ENCODE measurements at regions not wholly inside any gene's neighbourhood (a gene's known extent, or its start where the extent isn't known, plus 50 kb on each side); places are given as distances from the start of the nearest gene placed in this dataset.
"Not testable (repeated sequence)": the region's sequence is repeated elsewhere in the genome, so short reads cannot be mapped to it uniquely, and the experiment has no call there.

DNA sequence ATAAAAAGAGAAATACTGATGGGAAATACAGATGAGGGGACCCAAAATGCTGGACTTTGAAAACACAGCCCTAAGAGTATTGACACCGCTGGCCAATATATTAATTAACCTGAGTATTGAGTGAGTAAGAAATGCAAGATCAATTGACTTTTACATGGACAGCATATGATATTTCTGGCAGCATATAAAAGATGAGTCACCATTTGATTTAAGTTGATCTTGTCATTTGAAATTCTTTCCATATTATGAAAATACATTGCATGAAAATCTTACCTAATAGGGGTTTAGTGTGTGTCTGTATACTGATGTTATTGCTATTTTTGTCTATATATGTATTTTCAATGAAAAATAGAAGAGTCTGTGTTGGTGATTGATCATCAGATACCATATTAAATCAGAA lies 619.6 kb downstream of the KCTD12 start:
- DNase-seq: no peak

GRCh38 chr13:76250211-76250610 lies 614.1 kb downstream of the LMO7 start:
- DNase-seq: no peak

DNA sequence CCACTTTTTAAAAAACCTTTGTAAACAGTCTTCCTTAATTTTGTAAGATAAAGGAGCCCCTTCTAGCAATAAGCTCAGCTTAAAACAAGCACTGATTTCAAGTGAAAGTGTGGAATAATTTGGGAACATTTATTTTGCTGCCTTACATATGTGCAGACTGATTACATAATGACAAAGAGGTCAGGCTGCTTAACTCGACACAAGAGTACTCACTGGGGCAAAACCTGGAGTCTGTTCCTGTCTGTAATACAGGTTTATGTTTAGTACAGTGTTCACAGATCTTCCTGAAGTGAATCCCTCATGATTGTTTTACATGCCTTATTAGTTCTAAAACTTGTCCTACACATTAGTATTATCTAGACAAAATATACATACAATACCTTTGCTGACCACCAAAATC lies 609.8 kb downstream of the LMO7 start:
- no peak for DNase-seq

DNA sequence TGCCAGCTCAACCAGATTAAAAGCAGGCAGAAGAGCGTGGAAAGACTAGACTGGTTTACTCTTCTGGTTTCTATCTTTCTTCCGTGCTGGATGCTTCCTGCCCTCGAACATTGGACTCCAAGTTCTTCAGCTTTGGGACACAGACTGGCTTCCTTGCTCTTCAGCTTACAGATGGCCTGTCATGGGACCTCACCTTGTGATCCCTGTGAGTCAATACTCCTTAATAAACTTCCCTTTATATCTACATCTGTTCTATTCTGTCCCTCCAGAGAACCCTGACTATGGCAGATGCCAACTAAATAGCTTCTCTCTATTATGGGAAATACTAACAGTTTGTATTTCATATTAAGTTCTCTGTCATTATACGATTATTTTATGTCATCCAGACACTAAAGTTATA lies 609.1 kb downstream of the LMO7 start:
- DNase-seq: no peak

- DNase-seq: not testable (repeated sequence)
These were observed 607.0 kb downstream of the LMO7 start for GRCh38 chr13:76243120-76243519.

DNA sequence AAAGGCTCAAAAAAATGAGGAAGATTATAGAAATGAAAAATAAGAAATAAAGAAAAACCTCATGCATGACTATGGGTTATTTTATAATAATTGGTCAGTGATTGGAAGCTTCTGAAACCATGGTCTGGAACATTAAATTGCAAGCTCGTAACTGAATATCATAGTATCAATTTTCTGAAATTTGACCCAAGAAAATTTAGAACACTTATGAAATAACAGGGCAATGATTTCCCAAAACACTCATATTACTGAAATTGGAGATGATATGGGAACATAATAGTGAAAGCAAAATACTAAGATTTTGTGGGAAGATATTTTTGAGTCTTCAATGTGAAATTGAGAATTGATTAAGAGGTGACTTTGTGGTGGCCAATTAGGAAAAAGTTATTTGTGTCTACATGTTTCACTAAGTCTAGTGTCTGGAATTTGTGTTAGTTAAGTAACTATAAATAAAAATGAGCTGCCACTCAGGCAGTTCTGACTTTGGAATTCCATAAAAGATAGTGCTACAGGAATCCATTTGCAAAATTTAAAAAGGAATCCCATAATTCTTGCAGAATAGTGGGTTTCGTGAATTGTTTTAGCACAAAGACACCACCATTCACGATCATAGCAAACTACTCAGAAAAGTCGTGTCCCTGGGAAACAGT lies 603.0 kb downstream of the LMO7 start:
- no peak for DNase-seq

- no peak for DNase-seq
These were observed 595.5 kb downstream of the LMO7 start for GRCh38 chr13:76231522-76232167.

- DNase-seq: no peak
These were observed 593.2 kb downstream of the LMO7 start for GRCh38 chr13:76229281-76229680.

DNA sequence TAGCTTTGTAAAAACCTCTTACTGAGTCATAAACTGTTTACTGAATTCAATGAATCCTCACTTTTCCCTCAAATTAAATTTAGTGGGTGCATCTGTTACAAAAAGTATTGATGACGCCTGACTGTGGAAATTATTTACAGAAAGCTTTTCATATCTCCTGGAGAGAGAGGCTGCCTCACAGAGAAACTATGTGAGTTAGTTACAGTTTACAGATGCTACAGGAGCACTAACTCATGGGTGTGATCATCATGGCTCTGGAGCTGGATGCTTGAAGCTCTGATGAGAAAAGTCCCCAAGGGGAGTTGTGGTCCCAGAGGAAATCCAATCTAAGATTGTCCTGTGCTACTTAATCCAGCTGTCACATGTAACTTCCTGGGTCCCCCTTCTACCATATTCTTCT lies 590.8 kb downstream of the LMO7 start:
- no peak for DNase-seq

DNA sequence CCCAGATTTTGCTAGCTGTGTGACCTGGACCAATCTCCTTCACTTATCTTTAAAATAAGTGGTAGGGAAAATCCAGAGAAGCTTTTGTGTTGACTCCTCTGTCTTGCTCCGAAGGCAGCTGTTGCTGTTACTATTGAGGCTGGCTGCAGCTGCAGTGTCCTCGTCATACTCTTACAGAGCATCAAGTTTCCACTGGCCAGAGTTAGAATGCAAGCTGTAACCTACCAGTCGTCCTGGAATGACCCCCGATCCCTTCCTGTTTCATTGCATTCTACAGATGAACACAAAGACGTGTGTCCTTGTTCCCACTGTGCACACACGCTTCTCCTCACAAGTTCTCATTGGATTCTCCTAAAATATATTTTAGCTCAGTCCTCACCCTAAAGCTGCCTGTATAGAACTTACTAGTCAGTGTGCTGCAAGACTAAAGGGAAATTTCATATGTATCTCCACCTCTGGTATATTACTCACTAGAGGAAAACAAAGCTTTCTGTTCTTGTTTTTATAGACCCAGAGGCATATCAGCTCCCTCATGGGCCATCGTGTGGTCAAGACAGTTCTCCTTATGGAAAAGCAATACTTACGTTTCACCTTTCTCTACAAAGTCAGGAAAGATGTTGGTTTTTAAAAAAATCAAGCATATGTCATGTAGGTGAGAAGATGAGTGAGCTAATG lies 589.8 kb downstream of the LMO7 start:
- DNase-seq: no peak

- DNase-seq: no peak
These were observed 587.9 kb downstream of the LMO7 start for GRCh38 chr13:76223999-76224398.

GRCh38 chr13:76223565-76223964 lies 587.4 kb downstream of the LMO7 start:
- no peak for DNase-seq

GRCh38 chr13:76222511-76222910 lies 586.4 kb downstream of the LMO7 start:
- no peak for DNase-seq

- DNase-seq: no peak
These were observed 580.6 kb downstream of the LMO7 start for GRCh38 chr13:76216729-76217128.

DNA sequence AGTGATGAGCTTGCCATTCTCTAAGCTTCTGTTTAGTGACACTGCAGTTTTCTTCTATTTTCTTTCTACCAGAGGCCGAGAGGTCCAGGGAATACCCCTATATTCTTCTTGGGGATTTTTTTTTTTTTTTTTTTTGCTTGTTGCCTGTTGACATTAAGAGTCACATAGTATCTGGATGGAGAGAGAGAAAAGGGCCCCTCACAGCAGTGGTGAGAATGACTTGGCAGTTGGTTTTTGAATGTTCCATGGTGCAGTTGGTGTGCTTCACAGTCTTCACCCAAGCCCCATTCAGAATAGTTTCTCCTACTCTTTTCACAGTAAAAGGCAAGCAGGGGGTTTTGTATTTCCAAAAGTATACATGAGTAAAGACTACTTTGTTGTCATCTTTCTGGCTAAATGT lies 577.9 kb downstream of the LMO7 start:
- no peak for DNase-seq

DNA sequence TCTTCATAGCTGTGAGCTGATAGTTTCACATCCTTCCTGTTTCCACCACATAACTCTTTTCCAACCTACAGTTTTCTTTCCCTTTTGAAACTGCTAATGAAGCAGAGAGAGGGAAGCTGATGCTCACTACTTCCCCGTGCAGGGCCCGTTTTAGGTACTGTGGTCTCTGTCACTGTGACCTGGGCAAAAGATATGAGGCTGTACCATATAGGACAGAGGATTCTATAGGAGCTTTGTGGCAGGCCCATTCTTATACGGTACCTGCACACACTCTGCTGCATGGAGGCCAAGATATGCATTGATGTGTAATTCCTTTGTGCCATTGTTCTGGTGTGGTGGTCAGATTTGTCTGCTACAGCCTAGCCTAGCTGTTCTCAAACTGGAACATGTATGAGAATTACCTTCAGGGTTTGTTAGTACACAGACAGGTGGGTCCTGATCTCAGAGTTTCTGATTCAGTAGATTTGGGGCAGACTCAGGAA lies 577.3 kb downstream of the LMO7 start:
- DNase-seq: no peak

- no peak for DNase-seq
These were observed 574.1 kb downstream of the LMO7 start for GRCh38 chr13:76210262-76210661.

DNA sequence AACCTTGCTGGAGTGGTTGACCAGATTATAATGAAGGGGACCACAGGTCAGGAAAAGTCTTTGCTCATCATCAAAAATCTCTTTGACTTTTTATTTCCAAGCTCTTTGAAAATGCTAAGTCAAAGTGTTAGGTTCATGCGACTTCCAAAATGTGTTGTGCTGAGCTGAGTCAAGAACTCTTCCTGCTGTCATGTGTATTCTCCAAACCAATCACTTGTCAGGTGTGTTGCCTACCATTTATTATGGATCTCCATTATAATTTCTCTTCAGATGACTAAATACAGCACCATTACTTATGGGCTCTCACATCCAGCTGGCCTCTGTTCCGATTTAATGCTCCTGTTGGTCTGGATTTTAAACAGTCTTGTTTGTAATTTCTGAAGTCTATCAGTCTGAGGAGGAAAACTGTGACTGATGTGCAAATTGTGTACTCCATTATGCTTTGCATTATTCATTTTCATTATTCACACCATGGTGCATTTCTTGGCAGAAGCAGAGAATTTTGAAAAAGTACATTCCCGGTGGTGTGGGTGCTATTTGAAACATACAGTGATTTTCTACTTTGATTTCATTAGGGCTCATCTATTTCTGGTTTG lies 562.5 kb downstream of the LMO7 start:
- DNase-seq: no peak

- no peak for DNase-seq
These were observed 553.9 kb downstream of the LMO7 start for GRCh38 chr13:76189882-76190519.

DNA sequence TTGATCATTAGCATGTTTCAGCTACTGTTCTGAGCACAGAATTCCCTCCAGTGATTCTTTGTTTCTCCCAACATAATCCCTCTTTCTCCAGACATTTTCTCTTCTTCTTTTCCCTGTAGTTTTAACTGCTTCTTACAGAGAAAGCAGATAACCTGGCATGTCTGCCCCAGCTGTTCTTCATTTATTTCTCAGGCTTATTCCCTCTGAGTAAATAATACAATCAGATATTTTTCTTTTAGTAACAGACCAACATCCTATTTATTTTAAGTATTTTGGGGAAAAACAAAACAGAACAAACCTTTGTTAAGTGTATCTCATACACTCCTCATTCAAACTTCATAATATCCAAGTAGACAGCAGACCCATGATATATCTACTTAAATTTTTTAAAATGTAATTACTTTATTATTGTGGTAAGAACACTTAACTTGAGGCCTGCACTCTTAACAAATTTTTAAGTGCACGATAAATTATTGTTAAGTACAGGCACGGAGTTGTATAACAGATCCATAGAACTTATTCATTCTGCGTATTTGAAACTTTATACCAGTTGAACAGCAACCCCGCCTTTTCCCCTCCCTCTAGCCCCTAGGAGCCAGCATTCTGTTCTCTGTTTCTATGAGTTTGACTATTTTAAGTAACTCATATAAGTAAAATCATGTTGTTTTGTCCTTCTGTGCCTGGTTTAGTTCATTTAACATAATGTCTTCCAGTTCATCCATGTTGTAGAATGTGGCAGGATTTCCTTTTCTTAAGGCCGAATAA lies 540.0 kb downstream of the LMO7 start:
- DNase-seq: no peak

DNA sequence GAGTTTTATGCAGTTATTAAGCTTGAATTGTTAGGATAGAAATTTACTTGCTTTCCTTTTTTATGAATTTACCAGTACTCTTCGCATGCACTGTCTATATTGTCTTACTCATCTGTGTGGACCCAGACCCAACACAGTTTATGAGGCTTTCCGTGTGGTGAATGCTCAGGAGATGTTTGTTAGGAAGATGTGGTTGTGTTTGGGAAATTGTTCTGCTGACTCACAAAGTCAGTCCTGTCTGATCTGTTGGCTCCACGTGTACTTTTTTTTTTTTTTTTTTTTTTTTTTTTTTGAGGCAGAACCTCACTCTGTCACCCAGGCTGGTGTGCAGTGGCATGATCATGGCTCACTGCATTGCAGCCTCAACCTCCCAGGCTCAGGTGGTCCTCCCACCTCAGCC lies 532.5 kb downstream of the LMO7 start:
- DNase-seq: no peak

DNA sequence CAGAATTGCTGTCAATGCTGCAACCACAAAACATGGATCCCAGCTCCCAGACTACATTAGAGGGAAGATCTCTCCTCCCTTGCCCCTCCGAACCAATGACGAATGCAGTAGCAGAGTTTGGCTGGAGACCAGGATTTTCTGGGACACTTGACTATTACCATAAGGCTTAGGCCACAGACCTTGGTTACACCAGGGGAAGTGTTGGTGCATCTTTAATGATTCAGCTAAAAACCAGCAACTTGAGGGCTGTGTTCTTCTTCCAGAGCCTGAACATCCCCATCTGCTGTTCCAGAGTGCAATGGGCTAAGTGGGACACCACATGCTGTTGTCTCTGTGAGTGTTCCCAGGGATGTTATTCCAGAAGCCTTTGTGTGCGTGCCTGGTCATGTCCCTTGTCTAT lies 528.2 kb downstream of the LMO7 start:
- no peak for DNase-seq

GRCh38 chr13:76163761-76164160 lies 527.6 kb downstream of the LMO7 start:
- no peak for DNase-seq
